Hepatic stellate cell (primary cell): ENCODE measurements at regions not wholly inside any gene's neighbourhood (a gene's known extent, or its start where the extent isn't known, plus 50 kb on each side); places are given as distances from the start of the nearest gene placed in this dataset.

Source experiments
- DNase-seq: peaks from one replicate; pipeline ENCODE4 v3.0.0; 2011; ENCODE audit warnings: low spot score

DNA sequence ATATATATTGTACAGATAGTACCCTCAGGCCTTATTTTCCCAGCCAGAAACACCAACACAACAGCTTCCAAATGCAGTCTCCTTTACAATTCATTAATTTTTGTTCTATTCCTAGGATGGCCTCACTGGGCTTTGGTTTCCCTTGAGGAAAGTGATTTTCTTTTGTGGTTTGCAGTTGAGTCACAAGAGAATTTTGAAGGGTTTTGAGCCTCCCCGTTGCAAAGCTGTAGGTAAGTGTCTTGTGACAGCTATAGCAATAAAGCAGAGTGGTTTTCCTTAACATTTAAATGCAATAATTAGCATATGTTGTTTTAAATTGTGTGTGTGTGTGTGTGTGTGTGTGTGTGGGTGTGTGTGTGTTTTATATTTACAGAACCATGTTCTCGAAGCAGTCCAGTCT, 54.1 kb upstream of the WDR17 start:
- no peak for DNase-seq

DNA sequence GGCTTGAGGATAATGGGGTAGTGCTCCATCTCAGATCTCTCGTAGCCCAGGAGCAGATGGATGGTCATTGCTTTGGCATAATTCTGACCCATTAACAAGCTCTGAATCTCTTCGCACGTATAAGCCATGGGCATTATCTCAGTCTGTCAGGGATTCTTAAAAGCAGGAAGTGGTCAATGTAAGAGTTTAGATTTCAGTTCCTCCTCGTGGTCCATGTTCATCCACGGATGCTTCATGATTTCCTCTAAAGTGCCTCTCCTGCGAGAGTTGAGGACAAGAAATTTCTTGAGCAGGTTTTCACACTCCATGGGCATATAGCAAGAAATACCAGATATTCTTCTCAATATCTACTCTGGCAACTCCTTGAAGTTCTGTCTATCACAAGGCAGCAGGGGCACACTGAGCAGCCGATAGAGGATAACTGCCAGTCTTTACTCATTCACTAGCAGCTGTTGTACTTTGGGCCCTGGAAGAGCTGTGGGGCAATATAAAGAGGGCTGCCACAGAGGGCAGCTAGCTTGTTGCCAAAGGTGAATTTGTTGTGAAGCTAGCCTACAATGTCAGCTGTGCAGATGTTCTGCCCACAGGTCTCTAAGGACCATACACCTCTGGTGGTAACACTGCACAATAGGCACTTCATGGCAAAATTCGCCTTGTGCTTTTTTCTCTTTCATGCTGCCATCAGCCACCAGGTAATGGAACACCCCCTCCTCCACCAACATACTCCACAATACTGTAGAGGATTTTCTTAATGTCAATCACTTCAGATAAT, 52.0 kb upstream of the WDR17 start:
- DNase-seq: no peak

DNA sequence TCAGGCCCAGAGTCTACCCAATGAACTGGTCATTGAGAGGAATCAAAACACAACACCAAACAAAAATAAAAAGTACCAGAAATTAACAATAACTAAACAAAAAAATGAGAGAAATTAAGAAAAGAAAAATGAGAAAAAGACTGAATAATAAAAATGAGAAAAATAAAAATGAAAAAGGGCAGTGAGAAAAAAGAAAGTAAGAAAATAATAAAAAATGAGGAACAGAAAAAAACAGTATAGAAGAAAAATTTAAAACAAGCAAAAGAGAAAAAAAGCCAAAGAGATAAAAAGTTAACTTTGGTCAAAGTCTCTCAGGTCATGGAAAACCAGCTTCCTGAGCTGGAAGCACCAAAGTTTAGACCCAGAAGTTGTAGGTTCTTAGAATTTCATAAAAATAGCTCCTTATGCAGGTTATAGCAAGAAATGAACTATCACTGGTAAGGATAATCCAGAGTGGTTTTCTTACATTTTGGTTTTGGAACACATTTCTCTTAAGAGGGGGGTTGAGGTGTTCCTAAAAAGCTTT, 51.0 kb upstream of the WDR17 start:
- DNase-seq: no peak
